OCI-LY3 (cell line): ENCODE measurements at regions not wholly inside any gene's neighbourhood (a gene's known extent, or its start where the extent isn't known, plus 50 kb on each side); places are given as distances from the start of the nearest gene placed in this dataset.

Source experiments
- CTCF ChIP-seq: fragments of 200-600, 300-600 bp; sonication (generic); IDR thresholded peaks from 2 replicates; pipeline ENCODE4 v1.5.1; 2014; ENCODE audit warnings: antibody characterized with exemption, low read length, low read depth
- EZH2phosphoT487 ChIP-seq: fragments of 200-600 bp; shearing (Covaris generic); IDR thresholded peaks from 2 replicates; pipeline ENCODE4 v1.6.1; 2018; ENCODE audit warnings: antibody characterized with exemption, mixed run types, low read depth

GRCh38 chr3:164231718-164232117 is 846.6 kb downstream of the SI start:
- no peak for TF ChIP-seq CTCF
- TF ChIP-seq EZH2phosphoT487 = no peak
